CD4-positive, alpha-beta T cell (primary cell): ENCODE measurements at regions not wholly inside any gene's neighbourhood (a gene's known extent, or its start where the extent isn't known, plus 50 kb on each side); places are given as distances from the start of the nearest gene placed in this dataset.

Source experiments
- ATAC-seq: fragments of 200-7000 bp; cut with Tn5 transposase; one replicate; pipeline ENCODE4 v1.10.0; 2022; ENCODE audit warnings: mild to moderate bottlenecking; ENCODE audit not compliant: poor library complexity
- CTCF ChIA-PET: fragments of 350-600 bp; sonication (Branson Sonifier 250); formaldehyde crosslinking; loops from one replicate; lab custom pipeline; 2021; ENCODE audit warnings: antibody characterized with exemption, inconsistent platforms; lab: Charles Lee
- POLR2A ChIA-PET: fragments of 350-600 bp; sonication (Branson Sonifier 250); formaldehyde crosslinking; loops from one replicate; lab custom pipeline; 2021; ENCODE audit warnings: antibody characterized with exemption, inconsistent platforms; lab: Charles Lee
- DNase-seq, 14 experiments: peaks; one replicate each; pipeline ENCODE4 v3.0.0-alpha.2; 2013 to 2020; ENCODE audit warnings: mixed read lengths in 2 of 14
- H3K27ac ChIP-seq, 2 donors: one replicate each; pipeline versions ENCODE4 v1.5.1 to v1.7.0; 2013; ENCODE audit warnings: low read length in 2 of 2, low read depth in 1 of 2, mild to moderate bottlenecking in 1 of 2
- H3K27me3 ChIP-seq, 2 experiments: 1 replicate in 1 of 2; 2 replicates in 1 of 2; pipeline versions ENCODE4 v1.6.1 to v1.7.0; 2013; ENCODE audit warnings: low read length in 2 of 2, control low read depth in 1 of 2, mild to moderate bottlenecking in 1 of 2, moderate library complexity in 1 of 2; ENCODE audit not compliant: insufficient read depth in 2 of 2, control insufficient read depth in 1 of 2
- H3K36me3 ChIP-seq: one replicate; pipeline ENCODE4 v1.6.1; 2013; ENCODE audit warnings: low read length, control low read depth; ENCODE audit not compliant: insufficient read depth
- H3K4me1 ChIP-seq: one replicate; pipeline ENCODE4 v1.6.1; 2013; ENCODE audit warnings: low read length, control low read depth; ENCODE audit not compliant: insufficient read depth
- H3K4me3 ChIP-seq: one replicate; pipeline ENCODE4 v1.5.1; 2013; ENCODE audit warnings: mild to moderate bottlenecking, low read length, moderate library complexity
- H3K9me3 ChIP-seq, 2 experiments: 1 replicate in 1 of 2; 2 replicates in 1 of 2; pipeline versions ENCODE4 v1.6.1 to v1.7.0; 2013; ENCODE audit warnings: low read length in 2 of 2, mild to moderate bottlenecking in 2 of 2, control low read depth in 1 of 2, moderate library complexity in 1 of 2; ENCODE audit not compliant: control insufficient read depth in 1 of 2, insufficient read depth in 1 of 2
- H3K27ac Mint-ChIP-seq: one replicate; pipeline ENCODE4 v1.8.0; 2020; ENCODE audit warnings: mixed read lengths
- H3K27me3 Mint-ChIP-seq: one replicate; pipeline ENCODE4 v1.8.0; 2021; ENCODE audit warnings: mixed read lengths
- H3K36me3 Mint-ChIP-seq: one replicate; pipeline ENCODE4 v1.8.0; 2021; ENCODE audit warnings: low read depth, mixed read lengths
- H3K4me1 Mint-ChIP-seq: one replicate; pipeline ENCODE4 v1.8.0; 2021; ENCODE audit warnings: low read depth, mixed read lengths
- H3K4me3 Mint-ChIP-seq: one replicate; pipeline ENCODE4 v1.8.0; 2020; ENCODE audit warnings: mild to moderate bottlenecking, mixed read lengths
- H3K9me3 Mint-ChIP-seq: one replicate; pipeline ENCODE4 v1.8.0; 2020; ENCODE audit warnings: mixed read lengths
- intact Hi-C, 2 experiments: fragments of 100-400 bp; cut with DNase I in 1 of 2; cut with micrococcal nuclease in 1 of 2; formaldehyde crosslinking; loops; one replicate each; pipeline versions ENCODE4 v1.15.1 to v1.9.0; 2023 to 2025; cut with DNase I, micrococcal nuclease
- TF ChIP-seq, protein P1 (sequence below): fragments of 200-600 bp; IDR thresholded peaks from one replicate; pipeline ENCODE4 v1.8.0; 2022; ENCODE audit warnings: antibody characterized with exemption, mild to moderate bottlenecking

DNA sequence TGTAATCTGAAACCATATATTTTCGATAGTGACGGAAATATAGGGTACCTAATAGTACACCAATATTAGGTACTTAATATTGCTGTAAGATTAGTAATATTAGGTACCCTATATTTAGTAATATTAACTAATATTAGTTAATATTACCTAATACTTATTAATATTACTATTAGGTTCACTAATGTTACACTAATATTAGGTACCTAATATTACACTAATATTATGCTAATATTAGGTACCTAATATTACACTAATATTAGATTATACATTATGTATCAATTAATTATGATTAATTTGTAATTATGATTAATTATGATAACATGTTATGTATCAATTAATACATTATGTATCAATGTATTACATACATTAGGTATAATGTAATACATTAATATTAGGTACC is 518.2 kb upstream of the LRATD1 start:
- Mint-ChIP-seq H3K36me3 (no peaks in the 10 kb centered on the region), H3K27me3 (no peaks in the 10 kb centered on the region), H3K4me1 (no peaks in the 10 kb centered on the region), H3K27ac (no peak overlapping the region), H3K9me3 (peaks cover 4% of the 10 kb centered on the region), H3K4me3 (no peak overlapping the region)
- CTCF ChIA-PET = no interaction called here
- Histone ChIP-seq H3K4me1 (no peaks in the 10 kb centered on the region), H3K27ac (no peak overlapping the region), H3K9me3 (peaks cover 0 to 4% of the 10 kb centered on the region in 2 experiments), H3K4me3 (no peak overlapping the region), H3K27me3 (no peaks in the 10 kb centered on the region), H3K36me3 (no peaks in the 10 kb centered on the region)
- DNase-seq (no peak), ATAC-seq (no peak)
- TF ChIP-seq, protein P1, sequence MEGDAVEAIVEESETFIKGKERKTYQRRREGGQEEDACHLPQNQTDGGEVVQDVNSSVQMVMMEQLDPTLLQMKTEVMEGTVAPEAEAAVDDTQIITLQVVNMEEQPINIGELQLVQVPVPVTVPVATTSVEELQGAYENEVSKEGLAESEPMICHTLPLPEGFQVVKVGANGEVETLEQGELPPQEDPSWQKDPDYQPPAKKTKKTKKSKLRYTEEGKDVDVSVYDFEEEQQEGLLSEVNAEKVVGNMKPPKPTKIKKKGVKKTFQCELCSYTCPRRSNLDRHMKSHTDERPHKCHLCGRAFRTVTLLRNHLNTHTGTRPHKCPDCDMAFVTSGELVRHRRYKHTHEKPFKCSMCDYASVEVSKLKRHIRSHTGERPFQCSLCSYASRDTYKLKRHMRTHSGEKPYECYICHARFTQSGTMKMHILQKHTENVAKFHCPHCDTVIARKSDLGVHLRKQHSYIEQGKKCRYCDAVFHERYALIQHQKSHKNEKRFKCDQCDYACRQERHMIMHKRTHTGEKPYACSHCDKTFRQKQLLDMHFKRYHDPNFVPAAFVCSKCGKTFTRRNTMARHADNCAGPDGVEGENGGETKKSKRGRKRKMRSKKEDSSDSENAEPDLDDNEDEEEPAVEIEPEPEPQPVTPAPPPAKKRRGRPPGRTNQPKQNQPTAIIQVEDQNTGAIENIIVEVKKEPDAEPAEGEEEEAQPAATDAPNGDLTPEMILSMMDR = no peak
- intact Hi-C loops = no loop called here
- POLR2A ChIA-PET = no interaction called here

DNA sequence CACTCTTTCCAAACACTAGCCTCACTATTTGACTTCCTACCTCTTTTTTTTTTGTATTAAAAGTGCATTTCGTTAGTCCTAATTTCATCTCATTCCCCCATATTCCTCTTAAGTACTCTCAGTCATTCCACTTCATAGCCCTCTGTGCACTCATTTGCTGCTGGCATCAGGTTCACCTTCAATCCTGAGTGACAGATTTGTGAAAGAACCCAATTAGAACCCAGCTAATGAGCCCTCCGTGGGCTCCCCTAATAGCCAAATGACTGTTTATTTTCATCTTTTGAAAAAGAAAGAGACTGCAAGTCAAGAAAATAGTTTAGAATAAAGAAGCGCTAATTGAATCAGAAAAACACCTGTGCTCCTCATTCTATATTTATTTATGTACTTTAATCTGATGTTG is 512.1 kb upstream of the LRATD1 start:
- POLR2A ChIA-PET = no interaction called here
- Mint-ChIP-seq H3K27me3 (no peaks in the 10 kb centered on the region), H3K4me1 (no peaks in the 10 kb centered on the region)

DNA sequence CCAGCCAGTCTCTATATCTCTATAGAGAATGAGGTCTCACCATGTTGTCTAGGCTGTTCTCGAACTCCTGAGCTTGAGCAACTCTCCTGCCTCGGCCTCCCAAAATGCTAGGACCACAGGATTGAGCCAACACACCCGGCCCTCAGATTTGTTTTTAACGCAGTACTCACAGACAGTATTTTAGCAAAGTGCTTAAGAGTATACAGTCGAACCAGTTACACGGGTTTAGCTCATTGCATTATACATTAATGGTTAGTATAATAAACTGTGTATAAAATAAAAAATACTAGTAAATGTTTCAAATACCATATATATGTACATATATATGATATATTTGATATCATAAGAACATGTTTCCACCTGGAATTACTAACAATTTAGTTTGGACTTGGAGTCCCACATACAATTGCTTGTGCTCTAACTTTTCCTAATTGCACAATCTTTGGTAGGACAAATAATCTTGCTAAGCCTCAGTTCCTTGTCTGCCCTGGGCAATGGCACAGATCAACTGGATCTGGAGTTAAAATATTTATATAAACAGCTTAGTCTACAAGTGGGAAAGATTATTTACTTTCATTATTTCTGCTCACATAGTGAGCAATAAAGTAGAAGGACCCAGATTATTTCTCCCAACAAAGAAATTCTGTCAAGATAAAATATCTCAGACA is 508.9 kb upstream of the LRATD1 start:
- DNase-seq (no peak), ATAC-seq (no peak)
- Histone ChIP-seq H3K4me1 (no peaks in the 10 kb centered on the region), H3K27ac (no peak overlapping the region), H3K4me3 (no peak overlapping the region), H3K27me3 (no peaks in the 10 kb centered on the region), H3K9me3 (peaks cover 0 to 9% of the 10 kb centered on the region in 2 experiments), H3K36me3 (no peaks in the 10 kb centered on the region)
- Mint-ChIP-seq H3K36me3 (no peaks in the 10 kb centered on the region), H3K27me3 (no peaks in the 10 kb centered on the region), H3K4me3 (no peak overlapping the region), H3K27ac (no peak overlapping the region), H3K9me3 (peaks cover 12% of the 10 kb centered on the region), H3K4me1 (no peaks in the 10 kb centered on the region)
- ChIA-PET POLR2A (no interaction called here), CTCF (no interaction called here)
- intact Hi-C loops = no loop called here
- TF ChIP-seq, protein P1 = no peak

More for the DNA sequence above, 512.1 kb upstream of the LRATD1 start:
- H3K4me3 Mint-ChIP-seq = no peak overlapping the region
- Histone ChIP-seq H3K36me3 (no peaks in the 10 kb centered on the region), H3K4me3 (no peak overlapping the region), H3K9me3 (peaks cover 0 to 5% of the 10 kb centered on the region in 2 experiments), H3K27ac (no peak overlapping the region), H3K27me3 (no peaks in the 10 kb centered on the region), H3K4me1 (no peaks in the 10 kb centered on the region)
- CTCF ChIA-PET = no interaction called here
- H3K36me3 Mint-ChIP-seq = no peaks in the 10 kb centered on the region
- ATAC-seq (no peak), DNase-seq (no peak)
- H3K9me3 Mint-ChIP-seq = peaks cover 13% of the 10 kb centered on the region
- intact Hi-C loops = no loop called here
- TF ChIP-seq, protein P1 = no peak
- no peak overlapping the region for H3K27ac Mint-ChIP-seq
